Adipocyte (in vitro differentiated cells): ENCODE measurements at regions not wholly inside any gene's neighbourhood (a gene's known extent, or its start where the extent isn't known, plus 50 kb on each side); places are given as distances from the start of the nearest gene placed in this dataset.
A peak's percentile ranks its signal among the peaks of the same experiment; 100 is the strongest.

Experiments
- DNase-seq: peaks from one replicate; pipeline ENCODE4 v3.0.0-alpha.2; 2015; ENCODE audit warnings: low read depth
- H3K27me3 ChIP-seq: replicated peaks from 2 replicates; pipeline ENCODE4 v1.7.0; 2013; ENCODE audit warnings: mild to moderate bottlenecking, low read length, moderate library complexity; ENCODE audit not compliant: control insufficient read depth, insufficient read depth
- H3K36me3 ChIP-seq: 2 replicates; pipeline ENCODE4 v1.7.0; 2013; ENCODE audit warnings: low read length, mild to moderate bottlenecking, moderate library complexity; ENCODE audit not compliant: control insufficient read depth, insufficient read depth, severe bottlenecking
- H3K4me1 ChIP-seq: 2 replicates; pipeline ENCODE4 v1.7.0; 2013; ENCODE audit warnings: mild to moderate bottlenecking, low read length, moderate library complexity; ENCODE audit not compliant: control insufficient read depth, insufficient read depth
- H3K4me3 ChIP-seq: 2 replicates; pipeline ENCODE4 v1.7.0; 2013; ENCODE audit warnings: mild to moderate bottlenecking, low read length, moderate library complexity
- H3K9ac ChIP-seq: 2 replicates; pipeline ENCODE4 v1.7.0; 2013; ENCODE audit warnings: mild to moderate bottlenecking, low read length, moderate library complexity
- H3K9me3 ChIP-seq: 2 replicates; pipeline ENCODE4 v1.7.0; 2013; ENCODE audit warnings: mild to moderate bottlenecking, low read length, moderate library complexity; ENCODE audit not compliant: control insufficient read depth

- H3K9me3 ChIP-seq, result no peaks in the 10 kb centered on the region
- no peaks in the 10 kb centered on the region for H3K36me3 ChIP-seq
- H3K4me1 ChIP-seq, result no peaks in the 10 kb centered on the region
- peaks cover 44% of the 10 kb centered on the region for H3K27me3 ChIP-seq
- no peak overlapping the region for H3K9ac ChIP-seq
- peak; percentile 27 for DNase-seq
- no peak overlapping the region for H3K4me3 ChIP-seq
These were observed 58.0 kb upstream of the CHRDL1 start for GRCh38 chrX:110853610-110854009.

GRCh38 chrX:110852180-110852579 lies 56.6 kb upstream of the CHRDL1 start:
- DNase-seq, result peak; percentile 49

GRCh38 chrX:110851780-110852179 lies 56.2 kb upstream of the CHRDL1 start:
- DNase-seq, result peak; percentile 31

More at GRCh38 chrX:110852180-110852579, 56.6 kb upstream of the CHRDL1 start:
- no peaks in the 10 kb centered on the region for H3K4me1 ChIP-seq
- no peak overlapping the region for H3K9ac ChIP-seq
- no peaks in the 10 kb centered on the region for H3K36me3 ChIP-seq
- no peak overlapping the region for H3K4me3 ChIP-seq
- H3K27me3 ChIP-seq, result peaks cover 56% of the 10 kb centered on the region
- no peaks in the 10 kb centered on the region for H3K9me3 ChIP-seq

DNA sequence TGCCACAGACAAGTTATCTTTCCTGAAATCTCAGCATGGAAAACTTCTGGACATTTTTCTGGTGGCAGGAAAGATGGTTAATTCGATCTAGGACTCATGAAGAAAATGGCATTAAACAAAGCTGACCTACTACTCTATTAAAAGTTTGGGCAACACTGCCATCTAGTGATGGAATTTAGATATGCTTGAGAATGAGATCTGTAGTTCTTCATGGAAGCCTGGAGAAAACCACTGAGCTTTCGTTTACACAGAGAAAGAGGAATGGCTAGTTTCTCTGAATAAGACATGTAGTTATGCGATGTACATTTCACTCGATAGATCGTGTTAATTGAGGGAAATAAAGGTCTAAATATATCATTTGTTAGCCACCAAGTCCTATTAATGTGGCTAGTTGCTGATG lies 51.7 kb upstream of the CHRDL1 start:
- no peak overlapping the region for H3K9ac ChIP-seq
- peaks cover 42% of the 10 kb centered on the region for H3K27me3 ChIP-seq
- peak; percentile 83 for DNase-seq
- H3K4me3 ChIP-seq, result no peak overlapping the region
- H3K4me1 ChIP-seq, result no peaks in the 10 kb centered on the region
- H3K9me3 ChIP-seq, result no peaks in the 10 kb centered on the region
- no peaks in the 10 kb centered on the region for H3K36me3 ChIP-seq

More at GRCh38 chrX:110851780-110852179, 56.2 kb upstream of the CHRDL1 start:
- H3K4me3 ChIP-seq, result no peak overlapping the region
- H3K4me1 ChIP-seq, result no peaks in the 10 kb centered on the region
- H3K9me3 ChIP-seq, result no peaks in the 10 kb centered on the region
- H3K9ac ChIP-seq, result no peak overlapping the region
- H3K27me3 ChIP-seq, result peaks cover 53% of the 10 kb centered on the region
- no peaks in the 10 kb centered on the region for H3K36me3 ChIP-seq

DNA sequence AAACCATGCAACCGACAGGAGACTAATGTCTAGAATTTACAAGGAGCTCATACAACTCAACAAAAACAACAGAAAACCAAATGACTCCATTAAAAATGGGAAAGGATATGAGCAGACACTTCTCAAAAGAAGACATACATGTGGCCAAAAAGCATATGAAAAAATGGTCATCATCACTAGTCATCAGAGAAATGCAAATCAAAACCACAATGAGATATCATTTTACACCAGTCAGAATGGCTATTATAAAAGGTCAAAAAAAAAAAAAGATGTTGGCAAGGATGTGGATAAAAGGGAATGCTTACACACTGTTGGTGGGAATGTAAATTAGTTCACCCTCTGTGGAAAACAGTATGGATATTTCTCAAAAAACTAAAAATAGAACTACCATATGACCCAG lies 50.5 kb upstream of the CHRDL1 start:
- Histone ChIP-seq H3K27me3 (peaks cover 45% of the 10 kb centered on the region), H3K36me3 (no peaks in the 10 kb centered on the region), H3K4me3 (no peak overlapping the region), H3K4me1 (no peaks in the 10 kb centered on the region), H3K9me3 (no peaks in the 10 kb centered on the region), H3K9ac (no peak overlapping the region)
- DNase-seq, result no peak
